Spleen (tissue), 11 donors: ENCODE measurements at regions not wholly inside any gene's neighbourhood (a gene's known extent, or its start where the extent isn't known, plus 50 kb on each side); places are given as distances from the start of the nearest gene placed in this dataset.

Experiments
- DNase-seq: peaks from one replicate; pipeline ENCODE4 v3.0.0-alpha.2; 2020
- H3K27ac ChIP-seq, 8 donors: fragments of 200-600 bp; sonication (generic) in 7 of 8; 1 replicate in 4 of 8; 2 replicates in 4 of 8; pipeline versions ENCODE4 v1.5.0 to v1.8.0; 2016 to 2021; ENCODE audit warnings: inconsistent platforms in 4 of 8, mild to moderate bottlenecking in 4 of 8, moderate library complexity in 1 of 8
- H3K27me3 ChIP-seq, 7 donors: fragments of 200-600 bp; sonication (generic) in 6 of 7; replicated peaks in 1 of 7; 1 replicate in 4 of 7; 2 replicates in 3 of 7; pipeline versions ENCODE4 v1.5.0 to v1.8.0; 2016 to 2021; ENCODE audit warnings: inconsistent platforms in 3 of 7, mild to moderate bottlenecking in 1 of 7
- H3K36me3 ChIP-seq, 6 donors: fragments of 200-600 bp; sonication (generic) in 5 of 6; 1 replicate in 4 of 6; 2 replicates in 2 of 6; pipeline versions ENCODE4 v1.5.0 to v1.8.0; 2016 to 2021; ENCODE audit warnings: inconsistent platforms in 2 of 6
- H3K4me1 ChIP-seq, 6 donors: fragments of 200-600 bp; sonication (generic) in 5 of 6; 1 replicate in 3 of 6; 2 replicates in 3 of 6; pipeline versions ENCODE4 v1.5.0 to v1.8.0; 2016 to 2021; ENCODE audit warnings: inconsistent platforms in 3 of 6
- H3K4me3 ChIP-seq, 8 donors: fragments of 200-600 bp; sonication (generic) in 7 of 8; 1 replicate in 4 of 8; 2 replicates in 4 of 8; pipeline versions ENCODE4 v1.5.0 to v1.8.0; 2016 to 2021; ENCODE audit warnings: inconsistent platforms in 4 of 8, mild to moderate bottlenecking in 4 of 8, moderate library complexity in 2 of 8
- H3K9me3 ChIP-seq, 8 donors: fragments of 200-600 bp; sonication (generic) in 7 of 8; 1 replicate in 4 of 8; 2 replicates in 4 of 8; pipeline versions ENCODE4 v1.5.0 to v1.8.0; 2016 to 2021; ENCODE audit warnings: inconsistent platforms in 4 of 8
- CTCF ChIP-seq, 11 experiments: fragments of 200-600 bp in 7 of 11; fragments of 450-650 bp in 4 of 11; sonication (generic) in 4 of 11; IDR thresholded peaks in 8 of 11; conservative IDR thresholded peaks in 3 of 11; 1 replicate in 7 of 11; 2 replicates in 4 of 11; pipeline versions ENCODE4 v1.4.0 to v1.8.0; 2016 to 2021; ENCODE audit warnings: antibody characterized with exemption in 11 of 11, inconsistent platforms in 4 of 11, mild to moderate bottlenecking in 1 of 11
- POLR2A ChIP-seq, 3 donors: fragments of 450-650 bp; IDR thresholded peaks; one replicate each; pipeline ENCODE4 v1.5.1; 2017; ENCODE audit warnings: antibody characterized with exemption in 3 of 3, mild to moderate bottlenecking in 1 of 3
- POLR2AphosphoS5 ChIP-seq, 3 donors: sonication (generic); formaldehyde crosslinking; IDR thresholded peaks; one replicate each; pipeline ENCODE4 v1.5.1; 2017; ENCODE audit warnings: antibody characterized with exemption in 3 of 3
- WGBS, 5 donors: extraction: QIAGEN DNeasy Blood & Tissue Kit in 3 of 5; methylation state at CpG; one replicate each; pipeline versions ENCODE4 v1.1.5 to v1.1.7; 2013 to 2018; 5-methylcytosine and 5-hydroxymethylcytosine counted together
- intact Hi-C: fragments of 100-400 bp; cut with DNase I; formaldehyde crosslinking; loops from one replicate; pipeline ENCODE4 v1.15.0; 2023; ENCODE audit warnings: low total_unique reads
- donor health status: healthy with polysubstance abuse.
- donor health status: DM: no; HTN: no; CAD: no; lungs with moderate emphysema.
- donor health status: DM: no; HTN: no; CAD: no.
- donor health status: Bipolar disorder and iron deficiency.
- donor health status: healthy.
- donor health status: DM: no; HTN: no; CAD: no.
- donor health status: DM: yes; HTN: yes; CAD: no.

DNA sequence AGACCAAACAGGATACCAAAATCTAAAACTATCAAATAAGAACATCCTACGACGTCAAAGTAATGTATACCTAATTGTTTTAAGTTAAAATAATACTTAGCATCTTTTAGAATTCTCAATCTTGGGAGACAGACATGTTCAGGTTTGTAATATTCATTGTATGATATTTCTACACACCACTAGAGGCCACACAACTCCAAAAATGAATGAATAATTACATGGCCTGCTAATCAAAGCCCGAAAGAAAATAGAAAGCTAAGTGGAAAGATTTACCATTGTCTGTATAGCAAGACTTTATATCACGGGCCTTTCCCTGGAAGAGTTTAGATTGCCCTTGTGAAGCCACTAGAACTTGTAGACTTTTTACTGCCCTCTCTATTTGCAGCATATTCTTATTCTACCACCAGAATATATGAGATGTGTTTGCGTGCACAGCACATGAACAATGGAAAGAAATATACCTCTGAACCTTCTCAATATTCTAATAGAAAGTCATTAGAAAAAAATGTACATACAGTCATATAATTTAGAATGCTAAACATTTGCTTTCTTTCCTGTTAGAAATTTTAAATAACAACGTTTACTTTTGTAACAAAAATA, 380.1 kb upstream of the NUDT12 start:
- Histone ChIP-seq H3K9me3 (no peaks in the 10 kb centered on the region), H3K27ac (no peak overlapping the region), H3K4me1 (no peaks in the 10 kb centered on the region), H3K4me3 (no peak overlapping the region), H3K27me3 (no peaks in the 10 kb centered on the region), H3K36me3 (no peaks in the 10 kb centered on the region)
- intact Hi-C loops = no loop called here
- DNase-seq = no peak
- WGBS, 5 donors = 74 to 88% (median 81%) methylated on average over 6 of the region's 6 CpGs
- TF ChIP-seq POLR2AphosphoS5 (IDR thresholded peaks at IDR 0.05) = no peak
- TF ChIP-seq POLR2A (IDR thresholded peaks at IDR 0.05) = no peak
- no peak for TF ChIP-seq CTCF (IDR thresholded peaks at IDR 0.05 in 8 of 11, conservative IDR thresholded peaks at IDR 0.05 in 3 of 11)

DNA sequence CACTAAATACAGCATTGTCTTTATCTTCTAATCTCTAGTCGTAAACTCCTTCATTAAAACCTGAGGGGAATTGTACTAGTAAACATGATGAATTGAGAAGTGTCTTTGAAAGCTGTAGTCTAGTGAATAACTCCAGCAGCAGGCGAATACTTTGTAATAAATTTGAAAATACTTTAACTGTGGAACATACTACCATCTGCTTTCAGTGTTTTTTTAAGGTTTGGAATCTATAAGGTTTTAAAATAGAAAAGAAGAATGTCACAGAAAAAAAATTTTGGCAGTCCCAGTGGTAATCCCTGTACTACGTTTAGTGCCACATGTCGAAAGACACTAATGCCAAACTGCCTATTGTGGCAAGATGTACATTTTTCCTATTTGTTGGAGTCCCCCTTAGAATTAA, 379.0 kb upstream of the NUDT12 start:
- Histone ChIP-seq H3K4me3 (no peak overlapping the region), H3K36me3 (no peaks in the 10 kb centered on the region), H3K9me3 (no peaks in the 10 kb centered on the region), H3K27ac (no peak overlapping the region), H3K4me1 (no peaks in the 10 kb centered on the region), H3K27me3 (no peaks in the 10 kb centered on the region)
- TF ChIP-seq POLR2AphosphoS5 (IDR thresholded peaks at IDR 0.05) (no peak), CTCF (IDR thresholded peaks at IDR 0.05 in 8 of 11, conservative IDR thresholded peaks at IDR 0.05 in 3 of 11) (no peak), POLR2A (IDR thresholded peaks at IDR 0.05) (no peak)
- intact Hi-C loops = no loop called here
- WGBS, 5 donors = 79 to 89% (median 84%) methylated on average over 4 of the region's 4 CpGs
- no peak for DNase-seq

DNA sequence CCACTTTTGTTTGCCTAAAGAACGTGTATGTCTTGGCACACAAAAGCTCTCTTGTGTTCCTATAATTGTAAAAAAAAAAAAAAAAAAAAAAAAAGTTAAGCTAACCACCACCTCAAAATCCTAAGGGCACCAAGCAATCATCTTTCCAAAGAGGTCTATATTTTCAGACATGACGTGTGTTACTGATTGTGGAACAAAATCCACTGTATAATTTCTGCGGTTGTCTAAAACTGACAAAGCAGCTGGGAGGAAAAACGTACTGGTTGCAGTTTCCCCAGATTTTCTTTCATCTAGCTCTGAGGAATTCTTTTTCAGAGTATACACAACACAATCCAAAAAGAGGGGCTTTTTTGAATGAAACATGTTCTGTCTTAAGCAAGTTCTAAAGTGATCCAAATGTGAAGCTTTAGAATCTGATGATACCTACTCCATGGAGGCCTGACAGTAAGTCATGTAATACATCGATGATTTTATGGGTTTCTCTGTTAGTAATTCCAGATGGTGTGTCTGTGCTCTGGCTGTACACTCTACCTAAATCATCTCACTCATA, 375.6 kb upstream of the NUDT12 start:
- no peak for DNase-seq

More for the DNA sequence above, 375.6 kb upstream of the NUDT12 start:
- WGBS, 5 donors = 80 to 86% (median 83%) methylated on average over 5 of the region's 5 CpGs
- intact Hi-C loops = no loop called here
- Histone ChIP-seq H3K4me3 (no peak overlapping the region), H3K4me1 (no peaks in the 10 kb centered on the region), H3K9me3 (peaks cover 0 to 5% (median 0%) of the 10 kb centered on the region in 8 donors), H3K36me3 (no peaks in the 10 kb centered on the region), H3K27me3 (no peaks in the 10 kb centered on the region), H3K27ac (no peak overlapping the region)
- TF ChIP-seq CTCF (IDR thresholded peaks at IDR 0.05 in 8 of 11, conservative IDR thresholded peaks at IDR 0.05 in 3 of 11) (no peak), POLR2A (IDR thresholded peaks at IDR 0.05) (no peak), POLR2AphosphoS5 (IDR thresholded peaks at IDR 0.05) (no peak)
